Stomach (tissue), 4 donors: ENCODE measurements at regions not wholly inside any gene's neighbourhood (a gene's known extent, or its start where the extent isn't known, plus 50 kb on each side); places are given as distances from the start of the nearest gene placed in this dataset.

ENCODE experiments used
- CTCF ChIP-seq, 7 experiments: fragments of 450-650 bp in 4 of 7; fragments of 200-600 bp in 3 of 7; sonication (generic) in 3 of 7; IDR thresholded peaks; one replicate each; pipeline ENCODE4 v1.5.1; 2016 to 2019; ENCODE audit warnings: antibody characterized with exemption in 7 of 7, control low read depth in 2 of 7, mild to moderate bottlenecking in 1 of 7
- POLR2A ChIP-seq, 4 donors: fragments of 450-650 bp; IDR thresholded peaks; one replicate each; pipeline ENCODE4 v1.6.1; 2016; ENCODE audit warnings: antibody characterized with exemption in 4 of 4, control low read depth in 2 of 4, mild to moderate bottlenecking in 1 of 4, moderate library complexity in 1 of 4

DNA sequence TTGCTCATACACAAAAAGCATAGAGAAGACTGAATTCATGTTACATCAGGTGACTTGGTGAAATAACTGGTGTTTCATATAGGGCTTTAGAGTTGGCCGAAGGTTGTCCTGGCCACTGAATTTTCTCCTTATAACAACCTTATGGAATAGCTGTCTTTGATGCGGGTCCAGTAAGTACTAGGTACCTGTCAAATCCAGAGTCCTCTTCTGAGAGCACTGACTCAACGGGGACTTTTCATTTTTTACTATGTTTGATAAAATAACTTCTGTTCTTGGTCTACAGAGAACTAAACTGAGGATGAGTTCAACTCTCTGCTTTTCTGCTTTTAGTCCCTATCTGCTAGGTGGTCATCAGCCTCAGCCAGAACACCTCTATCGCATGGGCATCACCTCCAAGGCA is 76.1 kb upstream of the JAK1 start:
- TF ChIP-seq POLR2A (IDR thresholded peaks at IDR 0.05) = no peak
- TF ChIP-seq CTCF (IDR thresholded peaks at IDR 0.05) = no peak
